ENCODE measurements at regions not wholly inside any gene's neighbourhood (a gene's known extent, or its start where the extent isn't known, plus 50 kb on each side); places are given as distances from the start of the nearest gene placed in this dataset.

DNA sequence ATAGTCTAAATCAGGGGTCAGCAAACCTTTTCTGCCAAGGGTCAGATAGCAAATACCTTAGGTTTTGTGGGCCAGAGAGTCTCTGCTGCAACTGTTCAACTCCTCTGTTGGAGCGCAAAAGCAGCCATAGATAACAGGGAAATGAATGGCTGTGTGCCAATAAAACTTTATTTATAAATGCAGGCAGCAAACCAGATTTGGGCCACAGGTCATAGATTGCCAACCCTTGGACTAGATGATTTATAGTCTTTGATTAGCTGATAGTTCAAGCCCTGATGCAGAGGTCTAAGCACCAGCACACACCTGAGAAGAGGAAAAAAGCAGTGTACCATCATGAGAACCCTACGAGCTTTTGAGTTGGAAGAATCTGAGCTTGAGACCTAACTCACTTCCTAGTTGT, 86.0 kb upstream of the DYNLRB2 start:
- Histone ChIP-seq H3F3A (ENCODE audit: insufficient read depth, low read depth) (no peaks in the 10 kb centered on the region), H3K27me3 (ENCODE audit: insufficient read depth, low read depth) (0 out of 2 replicates have a peak, but pooled peaks cover 3% of the 10 kb centered on the region), H3K4me2 (no peak overlapping the region), H3K4me3 (no peak overlapping the region), H3K36me3 (ENCODE audit: low read depth) (no peaks in the 10 kb centered on the region), H3K27ac (no peak overlapping the region), H2AFZ (no peak overlapping the region), H3K4me1 (replicated peaks; ENCODE audit: insufficient read depth) (no peaks in the 10 kb centered on the region), H3K9me2 (ENCODE audit: insufficient read depth) (no peaks in the 10 kb centered on the region), H3K79me2 (ENCODE audit: low read depth) (no peaks in the 10 kb centered on the region), H4K20me1 (ENCODE audit: insufficient read depth) (no peaks in the 10 kb centered on the region), H3K9me3 (ENCODE audit: insufficient read depth, low read depth) (no peaks in the 10 kb centered on the region)
- no TSS peak for BruUV-seq (replicated peaks)
- intact Hi-C loops (cut with micrococcal nuclease; ENCODE audit: unreplicated experiment) = no loop called here
- no peak for DNase-seq
- no peak for TF ChIP-seq EZH2 (IDR thresholded peaks at IDR 0.05; ENCODE audit: low read depth)
- no peak for TF ChIP-seq CTCF (conservative IDR thresholded peaks at IDR 0.05)
- ChIA-PET POLR2A (ENCODE audit: unreplicated experiment) (no interaction called here), CTCF (no interaction called here)

DNA sequence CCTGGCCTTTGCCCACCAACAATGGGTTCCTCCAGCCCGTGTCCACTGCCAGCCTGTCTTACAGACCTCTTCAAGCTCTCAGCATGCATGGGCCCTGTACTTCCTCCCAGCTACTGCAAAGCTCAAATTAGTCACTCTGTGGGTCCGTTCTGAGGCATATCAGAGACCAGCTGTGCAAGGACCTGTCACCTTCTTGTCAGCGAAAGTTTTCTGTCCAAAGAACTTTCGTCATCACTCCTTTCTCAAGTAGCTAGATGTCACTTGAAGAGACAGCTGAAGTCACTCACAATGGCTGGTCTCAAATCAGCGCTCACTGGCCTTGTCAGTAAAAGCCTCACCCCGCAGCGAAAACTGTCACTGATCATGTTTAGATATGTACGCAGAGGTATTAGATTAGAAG, 91.4 kb upstream of the DYNLRB2 start:
- ChIA-PET CTCF (no interaction called here), POLR2A (ENCODE audit: unreplicated experiment) (no interaction called here)
- H3F3A ChIP-seq (ENCODE audit: insufficient read depth, low read depth) = no peaks in the 10 kb centered on the region
- H3K79me2 ChIP-seq (ENCODE audit: low read depth) = no peaks in the 10 kb centered on the region
- BruUV-seq (replicated peaks) = no TSS peak
- H4K20me1 ChIP-seq (ENCODE audit: insufficient read depth) = no peaks in the 10 kb centered on the region
- 0 out of 2 replicates have a peak, but pooled peaks cover 3% of the 10 kb centered on the region for H3K27me3 ChIP-seq (ENCODE audit: insufficient read depth, low read depth)
- no peaks in the 10 kb centered on the region for H3K9me2 ChIP-seq (ENCODE audit: insufficient read depth)
- H3K4me2 ChIP-seq = no peak overlapping the region
- no peak overlapping the region for H3K27ac ChIP-seq
- no peak overlapping the region for H2AFZ ChIP-seq
- H3K4me3 ChIP-seq = no peak overlapping the region
- H3K4me1 ChIP-seq (replicated peaks; ENCODE audit: insufficient read depth) = no peaks in the 10 kb centered on the region
- no peaks in the 10 kb centered on the region for H3K36me3 ChIP-seq (ENCODE audit: low read depth)
- no peak for DNase-seq
- no peak for TF ChIP-seq CTCF (conservative IDR thresholded peaks at IDR 0.05)
- no peak for TF ChIP-seq EZH2 (IDR thresholded peaks at IDR 0.05; ENCODE audit: low read depth)
- intact Hi-C loops (cut with micrococcal nuclease; ENCODE audit: unreplicated experiment) = no loop called here
- no peaks in the 10 kb centered on the region for H3K9me3 ChIP-seq (ENCODE audit: insufficient read depth, low read depth)

GRCh38 chr16:80447241-80447640, 93.6 kb upstream of the DYNLRB2 start:
- Histone ChIP-seq H3K79me2 (ENCODE audit: low read depth) (no peaks in the 10 kb centered on the region), H3K4me3 (no peak overlapping the region), H3K4me1 (replicated peaks; ENCODE audit: insufficient read depth) (no peaks in the 10 kb centered on the region), H3K27ac (no peak overlapping the region), H3K9me3 (ENCODE audit: insufficient read depth, low read depth) (no peaks in the 10 kb centered on the region), H2AFZ (no peak overlapping the region), H3F3A (ENCODE audit: insufficient read depth, low read depth) (no peaks in the 10 kb centered on the region), H3K9me2 (ENCODE audit: insufficient read depth) (no peaks in the 10 kb centered on the region), H3K4me2 (no peak overlapping the region), H3K36me3 (ENCODE audit: low read depth) (no peaks in the 10 kb centered on the region), H3K27me3 (ENCODE audit: insufficient read depth, low read depth) (0 out of 2 replicates have a peak, but pooled peaks cover 3% of the 10 kb centered on the region), H4K20me1 (ENCODE audit: insufficient read depth) (no peaks in the 10 kb centered on the region)
- no peak for DNase-seq
- no TSS peak for BruUV-seq (replicated peaks)
- POLR2A ChIA-PET (ENCODE audit: unreplicated experiment) = no interaction called here
- intact Hi-C loops (cut with micrococcal nuclease; ENCODE audit: unreplicated experiment) = no loop called here
- TF ChIP-seq CTCF (conservative IDR thresholded peaks at IDR 0.05) (no peak), EZH2 (IDR thresholded peaks at IDR 0.05; ENCODE audit: low read depth) (no peak)
- CTCF ChIA-PET = no interaction called here

Measured in PC-9 (cell line).